H9 (cell line): ENCODE measurements at regions not wholly inside any gene's neighbourhood (a gene's known extent, or its start where the extent isn't known, plus 50 kb on each side); places are given as distances from the start of the nearest gene placed in this dataset.

ENCODE experiments used
- DNase-seq: peaks from one replicate; pipeline ENCODE4 v3.0.0-alpha.2; 2017
- H2AFZ ChIP-seq: one replicate; pipeline ENCODE4 v1.6.1; 2013; ENCODE audit warnings: mild to moderate bottlenecking, low read length, control low read depth, moderate library complexity
- H2AK5ac ChIP-seq: 2 replicates; pipeline ENCODE4 v1.6.1; 2013; ENCODE audit warnings: low read length, control low read depth, mixed read lengths; ENCODE audit not compliant: insufficient read length
- H2BK120ac ChIP-seq: one replicate; pipeline ENCODE4 v1.6.1; 2013; ENCODE audit warnings: low read depth, mild to moderate bottlenecking, low read length, control low read depth, inconsistent platforms; ENCODE audit not compliant: poor library complexity, severe bottlenecking
- H2BK12ac ChIP-seq: 2 replicates; pipeline ENCODE4 v1.6.1; 2013; ENCODE audit warnings: low read length, control low read depth, mixed read lengths, low read depth; ENCODE audit not compliant: insufficient read length
- H2BK15ac ChIP-seq: 2 replicates; pipeline ENCODE4 v1.6.1; 2013; ENCODE audit warnings: low read depth, low read length, control low read depth
- H2BK20ac ChIP-seq: one replicate; pipeline ENCODE4 v1.6.1; 2013; ENCODE audit warnings: low read depth, mild to moderate bottlenecking, low read length, control low read depth, inconsistent platforms; ENCODE audit not compliant: poor library complexity, severe bottlenecking
- H2BK5ac ChIP-seq: 2 replicates; pipeline ENCODE4 v1.6.1; 2013; ENCODE audit warnings: low read length, control low read depth, mixed read lengths; ENCODE audit not compliant: insufficient read length
- H3K14ac ChIP-seq: 2 replicates; pipeline ENCODE4 v1.6.1; 2013; ENCODE audit warnings: low read length, control low read depth; ENCODE audit not compliant: insufficient read depth
- H3K18ac ChIP-seq: 2 replicates; pipeline ENCODE4 v1.6.1; 2013; ENCODE audit warnings: low read depth, mild to moderate bottlenecking, mixed read lengths, low read length, control low read depth; ENCODE audit not compliant: insufficient read length
- H3K23ac ChIP-seq: 2 replicates; pipeline ENCODE4 v1.6.1; 2013; ENCODE audit warnings: low read length, control low read depth, mixed read lengths, low read depth; ENCODE audit not compliant: insufficient read length
- H3K23me2 ChIP-seq: 2 replicates; pipeline ENCODE4 v1.6.1; 2013; ENCODE audit warnings: low read depth, mild to moderate bottlenecking, mixed read lengths, low read length, control low read depth; ENCODE audit not compliant: insufficient read length, poor library complexity, severe bottlenecking
- H3K27ac ChIP-seq: 2 replicates; pipeline ENCODE4 v1.5.1; 2013; ENCODE audit warnings: low read length, control low read depth, mixed read lengths, low read depth; ENCODE audit not compliant: insufficient read length
- H3K27me3 ChIP-seq: 2 replicates; pipeline ENCODE4 v1.6.1; 2013; ENCODE audit warnings: low read length, control low read depth, inconsistent platforms; ENCODE audit not compliant: insufficient read depth
- H3K4ac ChIP-seq: 2 replicates; pipeline ENCODE4 v1.6.1; 2013; ENCODE audit warnings: low read depth, mild to moderate bottlenecking, control low read depth, inconsistent platforms, low read length, moderate library complexity
- H3K4me1 ChIP-seq: 2 replicates; pipeline ENCODE4 v1.6.1; 2013; ENCODE audit warnings: low read length, control low read depth, inconsistent platforms; ENCODE audit not compliant: insufficient read depth
- H3K4me2 ChIP-seq: 2 replicates; pipeline ENCODE4 v1.6.1; 2013; ENCODE audit warnings: low read length, control low read depth, mixed read lengths; ENCODE audit not compliant: insufficient read length, insufficient read depth
- H3K56ac ChIP-seq: 2 replicates; pipeline ENCODE4 v1.6.1; 2013; ENCODE audit warnings: low read depth, mild to moderate bottlenecking, mixed read lengths, low read length, control low read depth; ENCODE audit not compliant: insufficient read length
- H3K79me1 ChIP-seq: 2 replicates; pipeline ENCODE4 v1.6.1; 2013; ENCODE audit warnings: low read depth, mild to moderate bottlenecking, moderate library complexity, low read length, control low read depth, inconsistent platforms; ENCODE audit not compliant: insufficient read depth, poor library complexity, severe bottlenecking
- H3K79me2 ChIP-seq: 2 replicates; pipeline ENCODE4 v1.6.1; 2013; ENCODE audit warnings: low read length, control low read depth, inconsistent platforms; ENCODE audit not compliant: insufficient read depth
- H3K9ac ChIP-seq: 2 replicates; pipeline ENCODE4 v1.6.1; 2013; ENCODE audit warnings: low read length, control low read depth, mixed read lengths; ENCODE audit not compliant: insufficient read length; ENCODE audit errors: extremely low read depth
- H3K9me3 ChIP-seq: one replicate; pipeline ENCODE4 v1.6.1; 2013; ENCODE audit warnings: low read depth, low read length, inconsistent platforms; ENCODE audit not compliant: control insufficient read depth
- H3T11ph ChIP-seq: one replicate; pipeline ENCODE4 v1.6.1; 2013; ENCODE audit warnings: mild to moderate bottlenecking, low read length, control low read depth, inconsistent platforms
- H4K20me1 ChIP-seq: one replicate; pipeline ENCODE4 v1.6.1; 2013; ENCODE audit not compliant: control insufficient read depth, insufficient read length, insufficient read depth
- H4K5ac ChIP-seq: 2 replicates; pipeline ENCODE4 v1.6.1; 2013; ENCODE audit warnings: low read depth, mild to moderate bottlenecking, mixed read lengths, low read length, control low read depth; ENCODE audit not compliant: insufficient read length
- H4K8ac ChIP-seq: replicated peaks from 2 replicates; pipeline ENCODE4 v1.6.1; 2013; ENCODE audit warnings: low read length, control low read depth, mixed read lengths, low read depth; ENCODE audit not compliant: insufficient read length
- H4K91ac ChIP-seq: 2 replicates; pipeline ENCODE4 v1.6.1; 2013; ENCODE audit warnings: low read depth, mild to moderate bottlenecking, moderate library complexity, mixed read lengths, low read length, control low read depth; ENCODE audit not compliant: insufficient read length
- H3K27ac Mint-ChIP-seq, 3 experiments: 2 replicates in 2 of 3; 3 replicates in 1 of 3; pipeline ENCODE4 v1.8.0; 2020 to 2021; ENCODE audit warnings: mixed read lengths in 3 of 3, mild to moderate bottlenecking in 1 of 3, moderate library complexity in 1 of 3
- H3K27me3 Mint-ChIP-seq: 2 replicates; pipeline ENCODE4 v1.8.0; 2021; ENCODE audit warnings: low read depth, mild to moderate bottlenecking, moderate library complexity, mixed read lengths
- H3K36me3 Mint-ChIP-seq, 3 experiments: 2 replicates in 2 of 3; 3 replicates in 1 of 3; pipeline ENCODE4 v1.8.0; 2020 to 2021; ENCODE audit warnings: low read depth in 3 of 3, mixed read lengths in 3 of 3; ENCODE audit not compliant: insufficient read depth in 1 of 3
- H3K4me1 Mint-ChIP-seq, 2 experiments: 2 replicates each; pipeline ENCODE4 v1.8.0; 2020; ENCODE audit warnings: mixed read lengths in 2 of 2
- H3K4me3 Mint-ChIP-seq, 2 experiments: 2 replicates in 1 of 2; 3 replicates in 1 of 2; pipeline ENCODE4 v1.8.0; 2020 to 2021; ENCODE audit warnings: mild to moderate bottlenecking in 2 of 2, mixed read lengths in 2 of 2, moderate library complexity in 1 of 2
- H3K9me3 Mint-ChIP-seq, 2 experiments: 2 replicates in 1 of 2; 3 replicates in 1 of 2; pipeline ENCODE4 v1.8.0; 2020; ENCODE audit warnings: mild to moderate bottlenecking in 2 of 2, mixed read lengths in 2 of 2, moderate library complexity in 1 of 2
- CTCF ChIP-seq: fragments of 200-600 bp; sonication (generic); conservative IDR thresholded peaks from 3 replicates; pipeline ENCODE4 v1.8.0; 2021; ENCODE audit warnings: antibody characterized with exemption, mild to moderate bottlenecking
- WGBS: extraction: QIAGEN DNeasy Blood & Tissue Kit; methylation state at CpG from one replicate; pipeline ENCODE4 v1.1.7; 2013; ENCODE audit warnings: missing lambda C conversion rate, low lambda C conversion rate, mixed read lengths; ENCODE audit not compliant: insufficient read length; ENCODE audit errors: extremely low coverage; 5-methylcytosine and 5-hydroxymethylcytosine counted together

GRCh38 chr10:14431868-14432267, 101.1 kb upstream of the FRMD4A start:
- H2BK5ac ChIP-seq, result no peak overlapping the region
- no peak overlapping the region for H4K5ac ChIP-seq
- H3K56ac ChIP-seq, result no peak overlapping the region
- H3K23ac ChIP-seq, result no peak overlapping the region
- no peak overlapping the region for H3K18ac ChIP-seq
- no peak overlapping the region for H2AK5ac ChIP-seq
- Mint-ChIP-seq H3K4me1 (peaks cover 43% of the 10 kb centered on the region in 2 experiments), H3K36me3 (peaks cover 0 to 5% (median 2%) of the 10 kb centered on the region in 3 experiments; a peak in 5 of 7 replicates), H3K9me3 (peaks cover 3 to 5% of the 10 kb centered on the region in 2 experiments), H3K27me3 (no peaks in the 10 kb centered on the region), H3K4me3 (no peak overlapping the region), H3K27ac (peak overlapping the region in 1 of 3 experiments; percentile 61; a peak in 1 of 7 replicates)
- no peaks in the 10 kb centered on the region for H4K20me1 ChIP-seq
- H3K4ac ChIP-seq, result no peak overlapping the region
- H3K79me2 ChIP-seq, result no peaks in the 10 kb centered on the region
- no peaks in the 10 kb centered on the region for H3K9me3 ChIP-seq
- no peak overlapping the region for H3K14ac ChIP-seq
- WGBS, result no CpG with 5 or more reads among the region's 4 CpGs
- peaks cover 10% of the 10 kb centered on the region for H3K4me1 ChIP-seq
- H3K27ac ChIP-seq, result no peak overlapping the region
- TF ChIP-seq CTCF, result no peak
- DNase-seq, result no peak
- no peaks in the 10 kb centered on the region for H3K79me1 ChIP-seq
- H4K91ac ChIP-seq, result no peak overlapping the region
- H2BK12ac ChIP-seq, result no peak overlapping the region
- H3K9ac ChIP-seq, result no peak overlapping the region
- H3T11ph ChIP-seq, result no peak overlapping the region
- H2BK15ac ChIP-seq, result no peak overlapping the region
- no peak overlapping the region for H2BK120ac ChIP-seq
- H2BK20ac ChIP-seq, result no peak overlapping the region
- no peak overlapping the region for H4K8ac ChIP-seq
- no peaks in the 10 kb centered on the region for H3K23me2 ChIP-seq
- H3K4me2 ChIP-seq, result no peak overlapping the region
- no peak overlapping the region for H2AFZ ChIP-seq
- no peaks in the 10 kb centered on the region; the same call in 1 of the 2 replicates for H3K27me3 ChIP-seq
